ENCODE measurements at regions not wholly inside any gene's neighbourhood (a gene's known extent, or its start where the extent isn't known, plus 50 kb on each side); places are given as distances from the start of the nearest gene placed in this dataset.

- no peak for TF ChIP-seq POLR2AphosphoS5 (IDR thresholded peaks at IDR 0.05; ENCODE audit: insufficient read depth in 1 of 2, low read depth in 1 of 2)
- no peak for TF ChIP-seq CTCF (IDR thresholded peaks at IDR 0.05)
- TF ChIP-seq POLR2A (IDR thresholded peaks at IDR 0.05): no peak
Measured at GRCh38 chr7:32175099-32175498, 104.9 kb upstream of the PDE1C start.

Measured in vagina (tissue), 2 donors.